Body of pancreas (tissue), 4 donors: ENCODE measurements at regions not wholly inside any gene's neighbourhood (a gene's known extent, or its start where the extent isn't known, plus 50 kb on each side); places are given as distances from the start of the nearest gene placed in this dataset.

Experiments used
- CTCF ChIP-seq, 7 experiments: fragments of 450-650 bp in 4 of 7; fragments of 200-600 bp in 3 of 7; sonication (generic) in 3 of 7; IDR thresholded peaks; one replicate each; pipeline ENCODE4 v1.5.1; 2016 to 2019; ENCODE audit warnings: antibody characterized with exemption in 7 of 7
- POLR2A ChIP-seq, 3 donors: fragments of 450-650 bp; IDR thresholded peaks; one replicate each; pipeline ENCODE4 v1.6.1; 2016; ENCODE audit warnings: antibody characterized with exemption in 3 of 3, mild to moderate bottlenecking in 2 of 3

GRCh38 chr4:188984518-188984917, 845.3 kb downstream of the TRIML1 start:
- no peak for TF ChIP-seq POLR2A (IDR thresholded peaks at IDR 0.05)
- no peak for TF ChIP-seq CTCF (IDR thresholded peaks at IDR 0.05)
